ENCODE measurements at regions not wholly inside any gene's neighbourhood (a gene's known extent, or its start where the extent isn't known, plus 50 kb on each side); places are given as distances from the start of the nearest gene placed in this dataset.

GRCh38 chr4:75118739-75119138 is 185.8 kb downstream of the PARM1 start:
- no peak for TF ChIP-seq CTCF (IDR thresholded peaks at IDR 0.05)
- TF ChIP-seq POLR2A (IDR thresholded peaks at IDR 0.05): no peak

Measured in body of pancreas (tissue), 4 donors.